Astrocyte (in vitro differentiated cells and primary cell): ENCODE measurements at regions not wholly inside any gene's neighbourhood (a gene's known extent, or its start where the extent isn't known, plus 50 kb on each side); places are given as distances from the start of the nearest gene placed in this dataset.

Source experiments
- DNase-seq: peaks from one replicate; pipeline ENCODE4 v3.0.0-alpha.2; 2010; ENCODE audit warnings: low read depth
- FAIRE-seq: peaks from 2 replicates; lab custom pipeline; 2011; peaks lifted over from hg19 to GRCh38; lab: Jason Lieb, UNC
- H2AFZ ChIP-seq: 2 replicates; pipeline ENCODE4 v1.6.0; 2012; ENCODE audit warnings: low read depth, low read length, inconsistent platforms
- H3K27ac ChIP-seq: 2 replicates; pipeline ENCODE4 v1.5.1; 2011; ENCODE audit warnings: low read depth, low read length, inconsistent platforms
- H3K27me3 ChIP-seq: 2 replicates; pipeline ENCODE4 v1.6.0; 2011; ENCODE audit warnings: low read length, inconsistent platforms; ENCODE audit not compliant: insufficient read depth
- H3K36me3 ChIP-seq: 2 replicates; pipeline ENCODE4 v1.5.1; 2011; ENCODE audit warnings: low read length, inconsistent platforms; ENCODE audit not compliant: insufficient read depth
- H3K4me1 ChIP-seq: 2 replicates; pipeline ENCODE4 v1.5.1; 2011; ENCODE audit warnings: low read length, inconsistent platforms; ENCODE audit not compliant: insufficient read depth
- H3K4me2 ChIP-seq: 2 replicates; pipeline ENCODE4 v1.6.0; 2012; ENCODE audit warnings: low read length, inconsistent platforms
- H3K4me3 ChIP-seq: 2 replicates; pipeline ENCODE4 v1.5.1; 2011; ENCODE audit warnings: low read depth, mild to moderate bottlenecking, low read length, inconsistent platforms; ENCODE audit not compliant: insufficient read depth
- H3K79me2 ChIP-seq: 2 replicates; pipeline ENCODE4 v1.6.0; 2012; ENCODE audit warnings: mild to moderate bottlenecking, low read length, inconsistent platforms; ENCODE audit not compliant: insufficient read depth
- H3K9ac ChIP-seq: 2 replicates; pipeline ENCODE4 v1.6.0; 2012; ENCODE audit warnings: mild to moderate bottlenecking, low read length, inconsistent platforms
- H3K9me3 ChIP-seq: 2 replicates; pipeline ENCODE4 v1.5.1; 2012; ENCODE audit warnings: low read depth, mild to moderate bottlenecking, low read length, inconsistent platforms; ENCODE audit not compliant: insufficient read depth
- H4K20me1 ChIP-seq: 2 replicates; pipeline ENCODE4 v1.6.0; 2012; ENCODE audit warnings: low read length, inconsistent platforms; ENCODE audit not compliant: insufficient read depth
- H3K27ac Mint-ChIP-seq: one replicate; pipeline ENCODE4 v1.8.0; 2021; ENCODE audit warnings: mild to moderate bottlenecking, mixed read lengths; ENCODE audit not compliant: unreplicated experiment
- H3K27me3 Mint-ChIP-seq: one replicate; pipeline ENCODE4 v1.8.0; 2021; ENCODE audit warnings: low read depth, mixed read lengths; ENCODE audit not compliant: unreplicated experiment
- H3K36me3 Mint-ChIP-seq: one replicate; pipeline ENCODE4 v1.8.0; 2021; ENCODE audit warnings: low read depth, mixed read lengths; ENCODE audit not compliant: unreplicated experiment
- H3K4me1 Mint-ChIP-seq: one replicate; pipeline ENCODE4 v1.8.0; 2021; ENCODE audit warnings: low read depth, mixed read lengths; ENCODE audit not compliant: unreplicated experiment
- H3K4me3 Mint-ChIP-seq: one replicate; pipeline ENCODE4 v1.8.0; 2021; ENCODE audit warnings: mild to moderate bottlenecking, moderate library complexity, mixed read lengths; ENCODE audit not compliant: unreplicated experiment
- H3K9me3 Mint-ChIP-seq: one replicate; pipeline ENCODE4 v1.8.0; 2021; ENCODE audit warnings: mild to moderate bottlenecking, mixed read lengths; ENCODE audit not compliant: unreplicated experiment
- CTCF ChIP-seq: IDR thresholded peaks from 2 replicates; pipeline ENCODE4 v1.5.1; 2011; ENCODE audit warnings: low read depth, mild to moderate bottlenecking, inconsistent platforms, low read length, moderate library complexity; ENCODE audit not compliant: insufficient read depth
- EZH2 ChIP-seq: IDR thresholded peaks from 2 replicates; pipeline ENCODE4 v1.6.1; 2012; ENCODE audit warnings: mild to moderate bottlenecking, low read length, inconsistent platforms; ENCODE audit not compliant: insufficient read depth

GRCh38 chr4:38268837-38269236, 308.6 kb downstream of the PTTG2 start:
- TF ChIP-seq CTCF = no peak
- TF ChIP-seq EZH2 = no peak
- Histone ChIP-seq H3K27me3 (no peaks in the 10 kb centered on the region), H3K79me2 (no peaks in the 10 kb centered on the region), H4K20me1 (no peaks in the 10 kb centered on the region), H3K27ac (no peak overlapping the region), H2AFZ (no peak overlapping the region), H3K9ac (no peak overlapping the region), H3K36me3 (no peaks in the 10 kb centered on the region), H3K4me3 (no peak overlapping the region), H3K4me1 (no peaks in the 10 kb centered on the region), H3K4me2 (no peak overlapping the region), H3K9me3 (no peaks in the 10 kb centered on the region)
- Mint-ChIP-seq H3K4me3 (no peak overlapping the region), H3K9me3 (no peaks in the 10 kb centered on the region), H3K27ac (no peak overlapping the region), H3K27me3 (peaks cover 7% of the 10 kb centered on the region), H3K36me3 (no peaks in the 10 kb centered on the region), H3K4me1 (no peaks in the 10 kb centered on the region)
- DNase-seq (no peak), FAIRE-seq (no peak)

- no peak overlapping the region for H3K4me3 ChIP-seq
- TF ChIP-seq EZH2 (no peak), CTCF (no peak)
- no peak overlapping the region for H3K4me3 Mint-ChIP-seq
- peaks cover 7% of the 10 kb centered on the region for H3K27me3 Mint-ChIP-seq
- H3K36me3 Mint-ChIP-seq = no peaks in the 10 kb centered on the region
- H3K36me3 ChIP-seq = no peaks in the 10 kb centered on the region
- no peaks in the 10 kb centered on the region for H3K27me3 ChIP-seq
- DNase-seq = no peak
- H3K4me1 Mint-ChIP-seq = peaks cover 5% of the 10 kb centered on the region
- H3K9me3 Mint-ChIP-seq = no peaks in the 10 kb centered on the region
- H3K79me2 ChIP-seq = no peaks in the 10 kb centered on the region
- H3K27ac ChIP-seq = no peak overlapping the region
- no peak for FAIRE-seq
- no peak overlapping the region for H3K4me2 ChIP-seq
- no peaks in the 10 kb centered on the region for H3K9me3 ChIP-seq
- no peak overlapping the region for H3K9ac ChIP-seq
- no peaks in the 10 kb centered on the region for H4K20me1 ChIP-seq
- no peak overlapping the region for H3K27ac Mint-ChIP-seq
- H2AFZ ChIP-seq = no peak overlapping the region
- H3K4me1 ChIP-seq = no peaks in the 10 kb centered on the region
These were observed 313.2 kb downstream of the PTTG2 start for GRCh38 chr4:38273407-38273806.

GRCh38 chr4:38275331-38276100, 315.3 kb downstream of the PTTG2 start:
- Mint-ChIP-seq H3K4me3 (no peak overlapping the region), H3K36me3 (no peaks in the 10 kb centered on the region), H3K4me1 (peaks cover 7% of the 10 kb centered on the region), H3K27me3 (peaks cover 2% of the 10 kb centered on the region), H3K27ac (no peak overlapping the region), H3K9me3 (peaks cover 2% of the 10 kb centered on the region)
- Histone ChIP-seq H3K79me2 (no peaks in the 10 kb centered on the region), H3K4me1 (no peaks in the 10 kb centered on the region), H3K9ac (no peak overlapping the region), H3K27me3 (peaks cover 4% of the 10 kb centered on the region), H3K4me2 (no peak overlapping the region), H3K36me3 (no peaks in the 10 kb centered on the region), H2AFZ (no peak overlapping the region), H3K27ac (no peak overlapping the region), H4K20me1 (no peaks in the 10 kb centered on the region), H3K9me3 (no peaks in the 10 kb centered on the region), H3K4me3 (no peak overlapping the region)
- no peak for TF ChIP-seq EZH2
- no peak for TF ChIP-seq CTCF
- DNase-seq (no peak), FAIRE-seq (no peak)
